ENCODE measurements at regions not wholly inside any gene's neighbourhood (a gene's known extent, or its start where the extent isn't known, plus 50 kb on each side); places are given as distances from the start of the nearest gene placed in this dataset.

DNA sequence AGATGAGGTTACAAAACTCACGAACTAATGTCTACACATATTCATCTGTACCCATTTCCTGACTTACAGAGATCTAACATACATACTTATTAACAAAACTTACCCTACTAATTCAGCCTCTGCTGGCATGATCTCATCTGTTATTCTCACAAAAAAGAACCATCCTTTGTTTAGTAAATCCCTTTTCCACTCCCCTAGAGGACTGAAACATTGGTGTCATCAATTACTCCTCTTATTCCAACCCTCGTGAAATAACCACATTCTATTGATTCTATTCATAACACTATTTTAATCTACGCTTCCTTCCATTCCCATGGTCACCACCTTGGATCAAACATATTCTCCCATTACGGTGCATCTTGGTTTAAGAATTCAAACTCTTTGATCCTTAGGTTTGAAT lies 505.9 kb downstream of the SI start:
- no peak for DNase-seq (ENCODE audit: low spot score)

DNA sequence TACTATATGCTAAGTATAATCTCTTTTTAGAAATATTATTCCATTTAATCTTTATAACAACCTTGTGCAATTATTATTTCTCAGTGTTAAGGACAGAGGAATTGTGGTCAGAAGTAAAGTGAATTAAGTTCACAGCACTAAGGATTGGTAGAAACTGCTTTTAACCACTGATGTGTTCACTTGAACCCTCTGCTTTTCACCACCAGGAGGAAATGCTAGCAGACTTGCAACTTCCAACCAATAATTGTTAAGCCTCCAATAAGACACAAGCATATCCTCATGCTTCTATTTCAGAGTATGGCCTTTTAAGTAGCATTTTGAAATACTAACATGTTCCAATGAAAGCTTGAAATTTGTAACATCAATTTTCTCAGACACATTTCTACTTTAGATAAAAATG lies 527.4 kb downstream of the SI start:
- DNase-seq (ENCODE audit: low spot score), result no peak

DNA sequence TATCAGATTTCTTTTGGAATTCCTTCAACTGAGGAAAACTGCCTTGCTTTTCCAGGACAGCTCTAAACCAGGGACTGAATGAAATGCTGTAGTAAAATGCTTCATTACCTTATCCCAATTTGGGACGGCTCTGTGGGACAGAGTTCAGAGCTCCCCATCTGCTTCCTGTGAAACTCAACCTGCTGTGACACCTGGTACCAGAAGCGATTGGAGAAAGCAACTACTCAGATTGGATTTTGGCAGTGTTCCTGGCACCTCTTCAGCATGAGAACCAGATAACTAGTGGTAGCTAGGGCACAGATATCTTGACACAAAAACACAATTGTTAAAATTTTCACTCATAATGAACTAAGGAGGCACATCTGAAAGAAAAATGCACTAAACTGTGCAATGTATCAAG lies 539.1 kb downstream of the SI start:
- no peak for DNase-seq (ENCODE audit: low spot score)

DNA sequence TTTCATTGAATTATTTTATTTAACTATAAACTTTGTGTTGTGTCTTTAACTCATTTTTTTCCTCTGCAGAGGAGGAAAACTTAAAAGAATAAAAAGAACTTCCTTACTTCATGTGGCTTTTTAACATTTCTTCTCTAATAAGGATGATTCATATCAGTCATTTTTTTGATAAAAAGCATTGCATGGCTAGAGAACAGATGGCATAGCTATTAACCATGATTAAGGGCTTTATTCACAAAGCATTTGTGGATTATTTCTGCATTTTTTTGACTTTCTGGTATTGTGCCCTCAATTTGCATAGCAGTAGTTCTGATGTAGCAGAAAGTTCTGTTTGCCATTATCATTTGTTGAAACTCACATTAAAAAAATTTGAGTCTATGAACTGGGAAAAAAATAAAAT lies 540.8 kb downstream of the SI start:
- DNase-seq (ENCODE audit: low spot score), result no peak

DNA sequence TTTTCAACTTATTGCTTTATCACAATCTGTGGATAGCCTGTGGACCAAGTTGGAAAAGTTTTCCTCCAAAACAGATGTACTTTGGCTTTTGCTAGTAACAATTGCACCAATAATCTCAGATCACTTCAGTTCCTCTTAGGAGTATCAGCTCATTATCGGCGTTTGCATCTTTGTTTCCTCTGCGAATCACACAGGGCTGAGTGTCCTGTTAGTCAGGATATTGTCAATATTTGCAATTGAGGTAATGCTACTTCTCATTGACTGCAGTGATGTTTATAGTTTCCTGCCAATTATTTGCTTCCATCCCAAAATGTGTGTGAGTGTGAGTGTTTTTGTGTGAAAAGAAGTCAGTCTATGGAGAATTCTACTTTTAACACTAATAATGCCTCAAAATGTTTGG lies 545.0 kb downstream of the SI start:
- DNase-seq (ENCODE audit: low spot score), result no peak

DNA sequence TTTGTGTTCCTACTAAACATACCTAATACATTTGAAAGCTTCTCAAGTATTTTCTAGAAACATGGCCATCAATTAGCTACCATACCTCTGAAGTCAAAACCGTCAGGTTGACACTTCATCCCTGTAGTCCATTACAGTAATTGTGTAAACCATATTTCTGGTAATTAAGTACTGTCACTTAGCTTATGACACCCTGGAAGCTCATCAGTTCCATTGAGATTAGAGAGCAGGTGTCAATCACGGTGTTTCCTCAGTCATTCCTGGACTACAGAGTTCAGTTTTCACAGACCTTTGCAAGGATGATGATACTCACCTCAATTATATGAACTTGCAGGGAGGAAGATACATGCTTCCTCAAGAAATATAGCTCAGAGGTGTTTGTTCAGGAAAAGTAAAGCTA lies 552.0 kb downstream of the SI start:
- DNase-seq (ENCODE audit: low spot score), result no peak

DNA sequence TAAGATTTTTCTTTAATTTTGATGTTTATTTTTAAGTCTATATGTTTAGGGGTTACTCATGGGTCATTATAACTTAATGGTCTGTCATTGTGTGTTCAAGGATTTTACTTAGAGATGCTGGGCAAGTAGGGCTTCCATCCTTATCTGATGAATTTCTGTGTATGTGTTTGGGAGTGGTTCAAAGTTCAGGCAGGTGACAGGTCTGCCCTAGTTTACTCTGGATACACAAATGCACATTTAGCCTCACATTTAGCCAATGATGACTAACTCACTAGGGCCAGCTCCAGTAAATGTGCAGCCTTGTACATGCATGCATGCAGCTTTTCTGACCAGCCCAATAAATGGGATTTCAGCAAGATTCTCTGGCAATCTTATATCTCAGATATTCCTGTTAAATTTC lies 554.1 kb downstream of the SI start:
- no peak for DNase-seq (ENCODE audit: low spot score)

DNA sequence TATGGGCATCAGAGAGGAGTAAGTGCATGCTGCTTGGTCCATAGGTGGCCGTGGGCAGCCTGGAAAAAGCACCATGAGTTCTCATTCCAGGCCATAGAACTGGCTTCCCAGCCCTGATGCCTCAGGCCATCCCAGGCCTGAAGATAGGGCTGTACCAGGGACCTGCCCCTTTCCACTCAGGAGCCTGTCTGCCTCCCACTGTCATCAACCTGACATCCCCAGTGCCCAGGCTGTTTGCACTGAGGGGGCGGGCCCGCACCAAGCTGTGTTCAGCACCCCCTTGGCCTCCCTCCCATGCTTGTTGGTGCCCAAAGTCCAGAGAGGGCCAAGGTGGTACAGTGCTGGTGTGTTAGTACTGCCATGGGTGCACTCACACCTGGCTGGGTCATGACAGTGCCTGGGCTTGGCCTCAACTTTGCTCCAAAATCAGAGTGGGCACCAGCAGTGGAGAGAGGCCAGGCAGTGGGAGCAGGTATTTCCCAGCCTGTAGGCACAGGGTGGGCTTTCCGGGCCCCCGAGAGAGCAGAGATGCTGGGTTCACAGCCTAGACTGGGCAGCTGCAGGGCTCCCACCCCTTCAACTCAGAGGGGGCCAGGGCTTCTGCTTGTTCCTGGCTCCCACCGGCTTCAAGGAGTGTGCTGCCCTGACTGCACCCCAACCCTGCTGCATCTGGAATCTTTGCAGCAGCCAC lies 556.1 kb downstream of the SI start:
- DNase-seq (ENCODE audit: low spot score), result no peak

DNA sequence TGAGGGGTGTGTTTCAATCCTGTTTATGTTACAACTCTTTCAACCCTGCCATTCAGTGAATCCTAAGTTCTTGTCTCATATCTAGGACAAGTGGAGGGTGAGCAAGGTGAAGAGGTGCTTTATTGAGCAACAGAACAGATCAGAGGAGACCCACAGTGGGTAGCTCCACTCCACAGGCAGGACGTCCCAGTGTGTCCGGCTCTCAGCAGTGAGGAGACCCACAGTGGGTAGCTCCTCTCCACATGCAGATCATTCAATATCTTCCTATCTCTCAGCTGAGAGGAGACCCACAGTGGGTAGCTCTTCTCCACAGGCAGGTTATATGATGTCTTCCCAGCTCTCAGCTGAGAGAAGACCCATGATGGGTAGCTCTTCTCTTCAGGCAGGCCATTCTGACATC lies 556.7 kb downstream of the SI start:
- DNase-seq (ENCODE audit: low spot score), result no peak

DNA sequence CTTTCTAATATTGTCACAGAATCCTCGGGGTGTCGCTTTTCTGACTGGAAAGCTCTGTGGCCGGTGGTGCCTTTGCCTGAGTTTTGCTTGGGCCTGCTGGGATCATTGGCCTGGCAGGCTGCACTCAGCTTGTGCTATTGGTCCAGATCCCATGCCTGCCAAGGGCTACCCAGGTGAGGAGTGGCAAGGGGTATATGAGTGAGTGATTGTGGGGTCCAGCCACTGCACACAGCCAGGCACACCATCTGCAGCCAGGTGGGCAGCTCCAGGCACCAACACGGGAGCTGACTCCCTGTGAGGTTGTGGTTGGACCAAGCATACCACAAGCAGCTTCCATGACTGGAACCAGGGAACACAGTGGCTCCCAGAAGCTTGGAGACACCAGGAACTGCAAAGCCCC lies 557.2 kb downstream of the SI start:
- DNase-seq (ENCODE audit: low spot score), result no peak

DNA sequence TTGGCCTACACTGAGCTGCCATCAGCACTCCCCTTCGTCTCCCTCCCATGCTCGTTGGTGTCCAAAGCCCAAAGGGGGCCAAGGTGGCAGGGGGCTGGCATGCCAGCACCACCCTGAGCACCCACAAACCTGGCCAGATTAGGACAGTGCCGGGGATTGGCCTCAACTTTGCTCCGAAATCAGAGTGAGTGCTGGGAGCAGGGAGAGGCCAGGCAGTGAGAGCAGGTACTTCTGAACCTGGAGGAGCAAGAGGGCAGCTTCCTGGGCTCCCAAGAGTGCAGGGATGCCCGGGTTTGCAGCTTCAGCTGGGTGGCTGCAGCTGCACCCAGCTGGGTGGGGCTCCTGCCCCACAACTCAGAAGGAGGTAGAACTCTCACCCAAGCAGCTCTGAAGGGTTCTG lies 563.0 kb downstream of the SI start:
- no peak for DNase-seq (ENCODE audit: low spot score)

DNA sequence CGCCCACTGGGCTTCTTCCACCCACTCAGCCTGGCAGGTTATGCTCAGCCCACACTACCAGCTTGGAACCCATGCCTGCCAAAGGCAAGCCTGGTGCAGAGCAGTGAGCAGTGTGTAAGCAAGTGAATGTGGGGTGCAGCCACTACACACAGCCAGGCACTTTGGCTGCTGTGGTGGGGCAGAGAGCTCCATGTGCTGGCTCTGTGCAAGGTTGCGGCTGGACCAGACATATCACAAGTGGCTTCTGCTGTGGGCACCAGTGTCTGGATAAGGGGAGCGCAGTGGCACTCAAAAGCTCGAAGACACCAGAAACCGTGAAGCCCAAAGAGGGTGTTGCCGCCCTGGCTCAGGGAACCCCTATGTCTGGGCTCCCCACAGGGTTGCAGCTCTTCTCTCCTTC lies 563.7 kb downstream of the SI start:
- no peak for DNase-seq (ENCODE audit: low spot score)

DNA sequence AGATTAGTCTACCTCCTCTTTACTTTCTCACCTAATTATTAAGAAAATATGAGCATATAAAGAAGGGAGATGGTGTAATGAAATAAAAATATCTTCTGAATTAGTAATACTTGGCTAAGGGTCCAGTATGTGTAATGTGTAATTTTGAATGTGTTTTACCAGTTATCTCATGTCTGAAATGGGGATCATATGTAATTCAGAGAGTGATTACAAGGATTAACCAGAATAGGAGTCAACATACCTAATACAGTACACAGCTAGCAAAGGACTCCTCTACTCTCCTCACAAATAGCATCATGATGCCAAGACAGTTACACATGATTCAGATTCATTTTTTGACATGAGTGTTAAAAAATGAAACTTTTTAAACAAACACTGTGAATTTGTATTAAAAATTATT lies 570.4 kb downstream of the SI start:
- DNase-seq (ENCODE audit: low spot score), result no peak

DNA sequence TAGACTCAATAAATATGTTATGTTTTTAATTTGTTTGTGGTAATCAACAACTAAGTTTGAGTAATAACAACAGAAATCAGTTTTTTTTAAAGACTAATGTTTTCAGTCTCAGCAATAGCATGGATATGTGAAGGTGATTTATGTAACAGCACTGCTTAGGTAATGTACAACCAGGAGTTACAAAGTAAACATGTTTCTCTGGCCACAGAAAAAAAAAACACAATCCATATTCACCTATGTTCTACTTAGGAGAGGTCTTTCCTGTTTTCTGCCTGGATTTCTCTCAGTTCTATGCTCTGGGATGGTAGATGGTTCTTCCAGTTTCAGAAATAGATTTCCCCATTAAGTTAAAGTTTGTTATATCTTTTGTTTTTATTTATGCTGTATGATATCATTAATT lies 579.4 kb downstream of the SI start:
- DNase-seq (ENCODE audit: low spot score), result no peak

DNA sequence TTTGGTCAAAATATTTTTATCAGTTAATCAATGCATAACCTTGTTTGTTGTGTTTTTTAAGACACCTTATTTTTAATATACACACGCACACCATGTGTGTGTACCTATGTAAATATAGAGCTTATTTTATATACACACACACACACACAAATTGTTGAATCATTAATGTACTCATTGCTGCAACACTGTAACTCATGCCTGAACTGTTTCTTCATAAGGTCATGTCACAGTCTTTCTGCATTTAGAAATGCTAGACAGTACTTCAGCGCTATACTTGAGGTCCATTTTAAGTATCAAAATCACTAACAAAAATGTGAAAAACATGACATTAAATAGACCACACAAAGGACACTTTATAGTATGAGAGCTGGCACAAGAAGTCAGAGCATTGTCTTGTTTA lies 589.4 kb downstream of the SI start:
- DNase-seq (ENCODE audit: low spot score), result no peak

DNA sequence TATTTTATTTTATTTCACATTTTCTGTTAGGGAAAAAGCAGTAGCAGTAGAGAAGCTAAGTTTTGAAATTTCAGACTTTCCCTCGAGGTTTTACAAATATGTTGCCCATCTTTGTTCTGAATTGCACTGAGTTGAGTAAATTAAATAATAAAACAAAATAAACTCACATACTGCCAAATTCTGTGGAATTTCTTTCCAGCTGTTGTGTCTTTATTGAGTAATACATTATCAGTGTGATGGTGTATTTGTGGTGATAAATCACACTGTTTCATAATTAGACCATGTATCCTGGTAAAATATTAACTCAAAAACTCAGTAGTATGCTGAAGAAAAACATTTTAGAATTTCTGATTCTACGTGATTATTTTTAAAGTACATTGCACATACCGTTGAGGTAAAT lies 592.1 kb downstream of the SI start:
- DNase-seq (ENCODE audit: low spot score), result no peak

DNA sequence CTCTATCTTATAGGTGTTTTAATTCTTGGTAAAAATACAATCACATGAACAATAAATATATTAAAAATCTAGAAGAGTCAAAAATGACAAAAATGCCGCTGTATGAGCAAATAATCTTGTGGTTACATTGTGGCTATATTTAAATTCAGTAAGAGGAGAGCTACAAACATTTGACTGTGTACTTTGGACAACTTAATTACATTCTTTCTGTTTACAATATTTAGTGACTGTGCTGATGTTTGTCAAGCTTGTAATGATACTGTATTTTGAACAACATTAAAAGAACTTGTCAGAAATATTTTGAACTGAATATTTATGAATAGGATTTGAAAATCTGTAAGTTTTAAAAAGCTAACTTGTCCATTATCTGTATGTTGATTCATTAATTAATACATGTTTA lies 598.3 kb downstream of the SI start:
- DNase-seq (ENCODE audit: low spot score), result no peak

DNA sequence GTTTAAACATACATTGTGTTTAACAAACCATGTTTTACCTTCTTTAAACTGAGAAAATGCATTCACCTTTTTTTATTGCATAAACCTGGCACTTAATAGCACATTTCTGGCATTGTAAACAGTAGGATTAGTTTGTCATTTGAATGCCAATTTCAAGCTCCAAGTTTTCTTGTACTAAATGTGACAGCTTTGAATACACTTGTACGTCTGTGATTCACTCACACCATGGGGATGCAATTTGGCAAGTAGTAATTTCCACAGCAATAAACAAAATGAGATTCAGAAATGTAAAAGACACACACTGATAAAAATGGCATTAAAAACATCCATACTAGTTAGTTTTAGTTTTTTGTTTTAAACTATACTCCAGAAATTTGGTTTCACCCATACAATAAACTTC lies 598.9 kb downstream of the SI start:
- no peak for DNase-seq (ENCODE audit: low spot score)

DNA sequence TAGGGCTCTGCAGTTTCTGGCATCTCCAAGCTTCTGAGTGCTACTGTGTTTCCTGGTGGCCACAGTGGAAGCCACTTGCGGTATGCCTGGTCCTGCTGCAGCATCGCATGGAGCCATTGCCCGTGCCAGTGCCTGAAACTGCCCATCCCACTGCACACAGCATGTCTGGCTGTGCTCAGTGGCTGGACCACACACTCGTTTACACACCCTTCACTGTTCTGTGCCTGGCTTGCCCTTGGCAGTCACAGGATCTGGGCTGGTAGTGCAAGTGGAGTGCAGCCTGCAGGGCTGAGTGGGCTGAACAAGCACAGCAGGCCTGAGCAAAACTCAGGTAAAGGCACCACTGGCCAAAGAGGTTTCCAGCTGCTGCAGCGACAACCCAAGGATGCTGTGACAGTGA lies 600.0 kb downstream of the SI start:
- DNase-seq (ENCODE audit: low spot score), result no peak

DNA sequence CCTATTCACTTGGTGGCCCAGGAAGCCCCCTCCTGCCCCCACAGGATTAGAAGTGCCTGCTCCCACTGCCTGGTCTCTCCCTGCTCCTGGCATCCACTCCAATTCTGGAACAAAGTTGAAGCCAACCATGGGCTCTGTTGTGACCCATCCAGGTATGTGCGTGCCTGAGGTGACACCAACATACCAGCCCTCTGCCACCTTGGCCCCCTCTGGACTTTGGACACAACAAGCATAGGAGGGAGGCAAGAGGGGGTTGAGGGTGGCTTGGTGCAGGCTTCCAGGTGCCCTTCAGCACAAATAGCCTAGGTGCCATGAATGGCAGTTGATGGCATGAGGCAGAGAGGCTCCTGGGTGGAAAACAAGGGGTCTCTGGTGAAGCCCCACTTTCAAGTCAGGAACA lies 600.9 kb downstream of the SI start:
- DNase-seq (ENCODE audit: low spot score), result no peak

DNA sequence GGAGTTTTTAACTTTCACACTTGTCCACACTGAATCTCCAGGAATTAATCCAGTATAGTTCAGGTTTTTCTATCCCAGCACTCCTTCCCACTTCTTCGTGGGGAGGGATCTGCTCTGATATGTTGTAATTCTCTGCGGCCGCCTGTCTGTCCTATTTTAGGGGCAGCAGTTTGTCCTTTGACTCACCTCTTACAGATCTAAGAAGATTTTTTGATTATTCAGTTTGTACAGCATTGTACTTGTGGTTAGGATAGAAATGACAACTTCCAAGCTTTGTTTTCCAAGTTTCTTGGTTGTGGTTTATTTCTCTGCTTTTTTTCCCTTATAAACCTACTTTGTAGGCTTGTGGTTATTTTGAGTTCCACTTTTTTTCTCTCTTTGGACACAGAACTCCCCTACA lies 601.7 kb downstream of the SI start:
- DNase-seq (ENCODE audit: low spot score), result no peak

DNA sequence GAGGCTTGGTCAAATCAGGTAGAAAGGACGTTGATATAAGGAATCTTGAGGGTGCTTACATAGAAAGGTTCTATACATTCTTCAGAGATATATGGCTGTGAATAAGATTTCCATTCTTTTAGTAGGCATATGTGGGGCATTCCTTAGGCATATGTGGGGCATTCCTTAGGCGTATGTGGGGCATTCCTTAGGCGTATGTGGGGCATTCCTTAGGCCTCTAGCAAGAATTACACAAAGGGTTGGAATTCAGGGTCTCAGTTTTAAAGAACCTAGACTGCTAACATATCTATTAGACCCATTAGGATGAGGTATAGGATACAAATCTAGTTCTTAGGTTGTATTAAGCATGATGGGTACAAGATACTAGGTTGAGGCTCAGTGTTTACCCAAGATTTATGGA lies 607.8 kb downstream of the SI start:
- no peak for DNase-seq (ENCODE audit: low spot score)

DNA sequence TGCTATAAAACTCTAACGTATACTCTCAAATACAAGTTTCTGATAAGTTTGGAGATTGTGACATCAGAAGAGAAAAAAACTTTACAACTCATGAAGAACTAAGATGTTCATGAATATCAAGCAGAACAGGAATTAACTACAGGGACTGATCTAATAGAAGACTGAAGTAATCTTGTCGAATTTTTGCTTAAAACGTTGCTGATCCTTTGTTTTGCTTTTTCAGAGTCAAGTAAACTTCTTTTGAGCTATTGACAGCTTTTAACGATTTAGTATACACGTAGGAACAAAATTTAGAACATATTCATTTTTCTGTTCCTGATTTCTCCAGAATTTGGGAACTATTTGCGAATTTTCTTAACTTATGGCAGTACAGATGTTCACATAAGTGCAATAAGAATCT lies 610.2 kb downstream of the SI start:
- DNase-seq (ENCODE audit: low spot score), result no peak

DNA sequence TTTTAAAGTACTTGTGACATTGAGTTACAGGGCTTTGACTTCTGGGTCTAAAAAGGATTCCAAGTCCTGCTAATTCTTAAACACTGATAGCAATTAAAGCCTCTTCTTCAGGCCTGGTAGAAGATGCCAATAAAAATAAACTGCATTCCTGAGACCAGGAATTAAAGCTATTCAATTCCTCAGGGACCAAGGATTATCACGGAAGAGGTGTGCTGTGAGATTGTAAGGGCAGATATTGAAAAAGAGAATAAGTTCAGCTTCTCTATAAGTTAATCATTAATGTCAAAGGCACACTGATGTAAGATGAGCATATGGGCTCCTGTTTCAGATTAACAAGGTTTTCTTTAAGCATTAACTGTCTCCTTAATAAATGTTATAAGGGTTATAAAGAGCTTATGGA lies 611.3 kb downstream of the SI start:
- peak; percentile 31 for DNase-seq (ENCODE audit: low spot score)

DNA sequence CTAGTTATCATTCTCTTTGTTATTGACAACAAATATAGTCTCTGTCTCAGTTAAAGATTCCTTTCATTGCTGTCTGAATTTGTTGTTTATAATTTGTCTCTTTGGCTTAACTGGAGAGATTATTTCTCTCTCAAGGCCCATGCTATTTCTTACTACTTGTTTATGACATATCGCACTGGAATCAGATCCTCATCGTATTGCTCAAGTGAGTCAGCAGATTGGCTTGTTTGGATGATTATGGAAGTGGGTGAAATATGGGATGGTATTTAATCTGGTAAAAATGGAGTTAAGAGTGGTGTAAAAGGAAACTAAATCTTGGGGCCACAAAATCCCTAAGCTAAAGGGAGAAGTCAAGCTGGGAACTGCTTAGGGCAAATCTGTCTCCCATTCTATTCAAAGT lies 613.1 kb downstream of the SI start:
- DNase-seq (ENCODE audit: low spot score), result peak; percentile 48

Data from kidney tubule cell (primary cell).